Erythroblast (primary cell): ENCODE measurements at regions not wholly inside any gene's neighbourhood (a gene's known extent, or its start where the extent isn't known, plus 50 kb on each side); places are given as distances from the start of the nearest gene placed in this dataset.

Source experiments
- GATA1 ChIP-seq: IDR thresholded peaks from 2 replicates; pipeline ENCODE4 v1.6.1; 2011; ENCODE audit warnings: low read depth, mild to moderate bottlenecking, control low read depth, low read length, moderate library complexity
- POLR2A ChIP-seq: IDR thresholded peaks from 2 replicates; pipeline ENCODE4 v1.6.1; 2011; ENCODE audit warnings: mild to moderate bottlenecking, low read length

DNA sequence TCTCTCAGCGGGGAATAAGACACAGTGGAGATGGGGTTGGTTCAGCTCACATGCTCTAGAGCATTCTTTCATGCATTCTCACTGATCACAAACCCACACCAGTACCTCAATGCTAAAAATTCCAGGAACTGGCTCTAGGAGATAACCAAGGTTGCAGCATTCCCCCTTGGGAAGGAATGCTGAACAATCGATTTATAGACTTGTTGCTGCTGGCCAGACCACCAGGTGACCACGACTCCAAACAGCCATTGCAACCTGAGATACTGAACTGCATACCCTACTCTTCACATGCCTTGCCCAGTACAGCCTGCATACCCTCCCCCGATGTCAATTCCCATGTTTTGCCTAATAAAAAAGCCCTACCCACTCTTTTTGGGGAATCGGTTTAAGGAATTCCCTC is 75.1 kb upstream of the GPRC5B start:
- no peak for TF ChIP-seq POLR2A
- TF ChIP-seq GATA1: no peak
